Activated CD4-positive, alpha-beta memory T cell treated with anti-CD3 and anti-CD28 coated beads for 36 hours (primary cell): ENCODE measurements at regions not wholly inside any gene's neighbourhood (a gene's known extent, or its start where the extent isn't known, plus 50 kb on each side); places are given as distances from the start of the nearest gene placed in this dataset.

Experiments
- CTCF ChIA-PET: fragments of 350-600 bp; sonication (Branson Sonifier 250); formaldehyde crosslinking; loops from one replicate; lab custom pipeline; 2021; ENCODE audit warnings: antibody characterized with exemption, inconsistent platforms; lab: Charles Lee
- POLR2A ChIA-PET: fragments of 350-600 bp; sonication (Branson Sonifier 250); formaldehyde crosslinking; loops from one replicate; lab custom pipeline; 2021; ENCODE audit warnings: antibody characterized with exemption; lab: Charles Lee
- DNase-seq: peaks from one replicate; pipeline ENCODE4 v3.0.0-alpha.2; 2020
- H3K27ac Mint-ChIP-seq: one replicate; pipeline ENCODE4 v1.8.0; 2021; ENCODE audit warnings: mixed read lengths
- H3K27me3 Mint-ChIP-seq: one replicate; pipeline ENCODE4 v1.8.0; 2021; ENCODE audit warnings: mixed read lengths
- H3K36me3 Mint-ChIP-seq: one replicate; pipeline ENCODE4 v1.8.0; 2021; ENCODE audit warnings: mixed read lengths
- H3K4me1 Mint-ChIP-seq: one replicate; pipeline ENCODE4 v1.8.0; 2021; ENCODE audit warnings: low read depth, mixed read lengths
- H3K4me3 Mint-ChIP-seq: one replicate; pipeline ENCODE4 v1.8.0; 2021; ENCODE audit warnings: mild to moderate bottlenecking, mixed read lengths
- H3K9me3 Mint-ChIP-seq: one replicate; pipeline ENCODE4 v1.8.0; 2021; ENCODE audit warnings: mixed read lengths
- intact Hi-C: fragments of 100-400 bp; cut with micrococcal nuclease; formaldehyde crosslinking; loops from one replicate; pipeline ENCODE4 v1.15.1; 2023

DNA sequence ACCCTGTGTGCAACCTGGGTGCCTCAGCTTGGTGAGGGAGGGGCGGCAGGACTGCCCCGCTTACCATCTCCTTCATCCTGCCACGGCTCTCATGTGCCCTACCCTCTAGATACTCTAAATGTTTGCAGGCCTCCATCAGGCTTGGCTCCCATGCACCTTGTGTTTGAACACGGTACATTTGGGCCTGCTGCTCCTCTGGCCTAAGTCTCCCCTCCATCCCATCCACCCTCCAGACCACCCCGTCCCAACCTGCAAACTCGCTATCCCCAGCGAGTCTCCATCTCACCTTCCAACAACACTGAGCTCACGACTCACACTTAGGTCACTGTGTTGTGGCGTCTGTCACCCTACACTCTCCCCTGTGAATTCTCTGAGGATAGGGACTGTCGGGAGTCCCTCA, 274.2 kb downstream of the TEX29 start:
- Mint-ChIP-seq H3K27me3 (peaks cover 6% of the 10 kb centered on the region), H3K36me3 (no peaks in the 10 kb centered on the region), H3K27ac (no peak overlapping the region), H3K4me3 (no peak overlapping the region), H3K4me1 (no peaks in the 10 kb centered on the region), H3K9me3 (peaks cover 4% of the 10 kb centered on the region)
- ChIA-PET POLR2A (no interaction called here), CTCF (no interaction called here)
- DNase-seq: no peak
- intact Hi-C loops: no loop called here

DNA sequence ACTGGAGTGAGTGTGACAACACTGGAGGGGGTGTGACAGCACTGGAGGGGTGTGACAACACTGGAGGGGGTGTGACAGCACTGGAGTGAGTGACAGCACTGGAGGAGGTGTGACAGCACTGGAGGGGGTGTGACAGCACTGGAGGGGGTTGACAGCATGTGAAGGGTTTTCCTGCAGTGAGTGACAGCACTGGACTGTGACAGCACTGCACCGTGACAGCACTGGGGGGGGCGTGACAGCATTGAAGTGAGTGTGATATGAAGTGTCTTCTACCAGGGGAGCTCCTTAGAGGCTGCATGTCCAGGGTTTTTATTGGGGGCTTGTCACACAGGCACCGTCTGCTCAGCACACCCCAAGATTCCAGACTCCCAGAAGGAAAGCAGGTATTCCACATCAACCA, 274.8 kb downstream of the TEX29 start:
- H3K4me3 Mint-ChIP-seq: no peak overlapping the region
- H3K27me3 Mint-ChIP-seq: peaks cover 7% of the 10 kb centered on the region
- no peak for DNase-seq
- intact Hi-C loops: no loop called here
- H3K9me3 Mint-ChIP-seq: peaks cover 4% of the 10 kb centered on the region
- no peaks in the 10 kb centered on the region for H3K4me1 Mint-ChIP-seq
- POLR2A ChIA-PET: no interaction called here
- H3K27ac Mint-ChIP-seq: no peak overlapping the region
- H3K36me3 Mint-ChIP-seq: no peaks in the 10 kb centered on the region
- CTCF ChIA-PET: no interaction called here

DNA sequence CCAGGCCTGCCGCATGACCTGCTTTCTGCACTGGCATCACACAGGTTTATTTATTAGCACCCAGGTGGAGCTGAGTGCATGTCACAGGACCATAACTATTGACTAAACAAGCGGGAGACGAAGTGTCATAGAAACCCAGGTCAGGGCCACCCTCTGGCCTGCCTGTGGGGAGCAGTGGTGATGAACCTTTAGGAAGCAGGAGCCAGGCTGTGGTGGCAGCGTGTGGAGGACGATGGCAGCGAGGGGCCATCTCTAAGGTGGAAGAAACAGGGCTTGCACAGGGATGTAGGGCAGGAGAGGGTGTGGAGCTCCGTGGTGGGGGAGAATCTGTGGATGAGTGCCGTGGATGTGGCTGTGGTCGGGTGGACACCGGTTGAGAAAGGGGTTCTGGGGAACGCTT, 275.3 kb downstream of the TEX29 start:
- peaks cover 7% of the 10 kb centered on the region for H3K27me3 Mint-ChIP-seq
- peaks cover 4% of the 10 kb centered on the region for H3K9me3 Mint-ChIP-seq
- H3K27ac Mint-ChIP-seq: no peak overlapping the region
- no peak for DNase-seq
- no peaks in the 10 kb centered on the region for H3K4me1 Mint-ChIP-seq
- POLR2A ChIA-PET: no interaction called here
- CTCF ChIA-PET: no interaction called here
- intact Hi-C loops: no loop called here
- no peaks in the 10 kb centered on the region for H3K36me3 Mint-ChIP-seq
- H3K4me3 Mint-ChIP-seq: no peak overlapping the region

DNA sequence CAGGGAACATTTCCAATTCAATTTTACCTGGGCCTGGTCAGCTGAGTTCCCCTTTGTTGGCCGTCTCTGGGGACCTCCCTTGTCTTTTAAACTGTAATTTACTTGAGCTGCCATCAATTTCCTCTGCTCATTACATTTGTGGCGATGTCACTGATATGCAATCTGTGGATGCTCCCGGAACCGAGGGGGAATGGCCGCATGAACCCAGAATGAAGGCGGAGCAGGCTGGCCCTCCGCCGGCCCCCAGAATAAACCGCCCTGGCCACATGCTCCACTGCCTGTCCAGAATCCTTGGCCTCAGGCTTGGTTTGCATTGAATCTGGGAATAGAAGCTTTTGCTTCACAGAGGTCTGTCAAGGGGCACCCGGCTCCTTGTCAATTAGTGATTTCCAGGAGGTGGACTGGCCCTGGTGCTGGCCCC, 276.8 kb downstream of the TEX29 start:
- H3K4me3 Mint-ChIP-seq: no peak overlapping the region
- H3K27ac Mint-ChIP-seq: no peak overlapping the region
- ChIA-PET CTCF (no interaction called here), POLR2A (no interaction called here)
- peaks cover 7% of the 10 kb centered on the region for H3K27me3 Mint-ChIP-seq
- no peaks in the 10 kb centered on the region for H3K4me1 Mint-ChIP-seq
- intact Hi-C loops: no loop called here
- peaks cover 4% of the 10 kb centered on the region for H3K9me3 Mint-ChIP-seq
- no peaks in the 10 kb centered on the region for H3K36me3 Mint-ChIP-seq
- DNase-seq: no peak

DNA sequence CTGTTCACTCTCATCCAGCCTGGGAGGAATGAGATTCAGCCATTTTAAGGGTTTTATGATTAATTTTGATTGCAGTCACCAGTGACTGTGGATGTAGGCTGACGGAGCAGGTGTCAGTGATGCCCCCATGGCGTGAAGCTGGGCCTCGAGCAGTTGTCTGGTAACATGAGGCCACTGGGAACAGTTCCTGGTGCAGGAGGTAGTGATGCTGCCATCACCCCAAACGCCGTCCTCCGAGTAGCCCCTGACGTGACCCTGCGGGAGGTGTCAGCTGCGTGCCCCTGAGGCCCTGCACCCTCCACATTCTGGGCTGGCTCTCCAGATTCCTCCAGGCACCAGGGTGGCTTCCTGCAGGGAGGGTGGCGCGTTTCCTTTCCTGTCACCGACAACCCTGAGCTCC, 277.2 kb downstream of the TEX29 start:
- intact Hi-C loops: no loop called here
- DNase-seq: no peak
- ChIA-PET POLR2A (no interaction called here), CTCF (no interaction called here)
- Mint-ChIP-seq H3K27ac (no peak overlapping the region), H3K27me3 (peaks cover 7% of the 10 kb centered on the region), H3K4me3 (no peak overlapping the region), H3K9me3 (peaks cover 4% of the 10 kb centered on the region), H3K36me3 (no peaks in the 10 kb centered on the region), H3K4me1 (no peaks in the 10 kb centered on the region)

DNA sequence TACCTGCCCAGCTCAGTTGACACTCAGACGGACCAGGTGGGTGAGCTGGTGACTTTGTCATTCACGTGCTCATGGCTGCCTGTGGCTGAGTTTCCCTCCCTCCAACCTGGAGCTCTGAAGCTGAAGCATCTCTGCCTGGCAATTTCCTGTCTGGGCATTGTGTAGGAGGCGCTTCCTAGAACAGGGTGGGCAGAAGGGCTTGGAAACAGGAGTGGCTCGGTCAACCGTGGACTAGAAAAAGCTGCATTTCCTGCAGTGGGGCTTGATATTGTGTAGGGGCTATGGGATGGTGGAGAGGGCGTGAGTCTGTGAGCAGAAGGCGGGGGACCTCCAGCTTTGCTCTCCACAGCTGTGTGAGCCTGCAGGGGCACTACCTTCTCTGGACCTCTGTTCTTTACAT, 278.3 kb downstream of the TEX29 start:
- no peak overlapping the region for H3K27ac Mint-ChIP-seq
- CTCF ChIA-PET: no interaction called here
- peaks cover 7% of the 10 kb centered on the region for H3K27me3 Mint-ChIP-seq

DNA sequence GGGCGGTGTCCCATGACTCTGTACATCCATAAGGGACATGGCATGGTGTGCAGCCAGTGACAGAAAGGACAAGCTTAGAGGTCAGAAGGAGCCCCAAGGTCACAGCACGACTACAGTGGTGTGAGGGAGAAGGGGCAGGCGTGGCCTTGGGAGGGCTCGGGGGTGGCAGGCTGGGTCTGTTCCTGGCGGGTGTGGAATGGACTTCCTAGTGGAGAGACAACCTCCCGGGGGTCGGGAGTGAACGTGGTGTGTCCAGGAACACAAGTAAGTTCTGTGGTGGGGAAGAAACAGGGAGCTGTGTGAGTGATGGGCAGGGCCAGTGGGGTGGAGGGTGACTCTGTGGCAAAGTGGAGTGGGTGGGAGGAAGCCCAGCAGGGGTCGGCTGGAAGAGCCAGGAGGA, 279.3 kb downstream of the TEX29 start:
- ChIA-PET POLR2A (no interaction called here), CTCF (no interaction called here)
- Mint-ChIP-seq H3K4me1 (no peaks in the 10 kb centered on the region), H3K36me3 (no peaks in the 10 kb centered on the region), H3K4me3 (no peak overlapping the region), H3K9me3 (no peaks in the 10 kb centered on the region), H3K27me3 (peaks cover 7% of the 10 kb centered on the region), H3K27ac (no peak overlapping the region)
- DNase-seq: no peak
- intact Hi-C loops: no loop called here

More for the DNA sequence above, 278.3 kb downstream of the TEX29 start:
- Mint-ChIP-seq H3K9me3 (no peaks in the 10 kb centered on the region), H3K4me3 (no peak overlapping the region), H3K36me3 (no peaks in the 10 kb centered on the region), H3K4me1 (no peaks in the 10 kb centered on the region)
- intact Hi-C loops: no loop called here
- no peak for DNase-seq
- POLR2A ChIA-PET: no interaction called here

DNA sequence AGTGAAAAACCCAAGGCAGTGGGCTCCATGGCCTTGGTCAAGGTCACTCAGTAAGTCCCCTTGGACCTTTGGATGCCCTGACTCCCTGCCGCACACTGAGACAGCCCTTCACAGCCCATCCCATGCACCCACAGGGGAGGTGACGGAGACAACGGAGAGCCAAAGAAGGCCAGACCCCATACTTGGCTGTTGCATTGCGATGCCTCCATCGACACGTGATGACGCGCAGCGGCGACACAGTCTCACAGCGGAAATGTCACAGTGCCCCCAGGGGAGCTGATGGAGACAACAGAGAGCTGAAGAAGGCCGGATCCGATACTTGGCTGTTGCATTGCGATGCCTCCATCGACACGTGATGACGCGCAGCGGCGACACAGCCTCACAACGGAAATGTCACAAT, 282.4 kb downstream of the TEX29 start:
- no peak for DNase-seq
- intact Hi-C loops: no loop called here
- Mint-ChIP-seq H3K27me3 (peaks cover 10% of the 10 kb centered on the region), H3K9me3 (no peaks in the 10 kb centered on the region), H3K36me3 (no peaks in the 10 kb centered on the region), H3K4me3 (no peak overlapping the region), H3K27ac (no peak overlapping the region), H3K4me1 (no peaks in the 10 kb centered on the region)
- POLR2A ChIA-PET: no interaction called here
- CTCF ChIA-PET: interaction anchor here (0.9 kb wide), 1 partner anchor 20 kb away, joined by 3 read pairs; no protein-coding TSS in a partner anchor

DNA sequence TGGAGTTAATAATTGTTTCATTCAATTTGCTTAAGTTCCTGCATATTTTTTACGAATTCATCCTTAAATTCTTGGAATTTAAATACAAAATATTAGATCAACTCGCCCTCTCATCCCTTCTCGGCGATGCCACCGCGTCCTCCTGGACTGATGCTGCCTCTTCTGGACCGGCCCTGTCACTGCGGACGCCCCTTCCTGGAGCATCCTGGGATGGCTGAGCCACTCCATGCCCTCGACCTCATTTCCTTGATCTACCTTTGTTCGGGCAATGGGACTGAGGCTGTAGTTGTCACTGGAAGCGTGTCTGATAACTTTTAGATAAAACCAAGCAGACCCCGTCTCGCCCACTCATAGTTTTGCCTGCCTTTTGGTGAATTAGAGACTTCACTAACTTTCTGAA, 283.7 kb downstream of the TEX29 start:
- Mint-ChIP-seq H3K9me3 (no peaks in the 10 kb centered on the region), H3K27me3 (peaks cover 8% of the 10 kb centered on the region), H3K4me1 (no peaks in the 10 kb centered on the region), H3K4me3 (no peak overlapping the region), H3K36me3 (no peaks in the 10 kb centered on the region), H3K27ac (no peak overlapping the region)
- POLR2A ChIA-PET: no interaction called here
- DNase-seq: no peak
- intact Hi-C loops: no loop called here
- CTCF ChIA-PET: no interaction called here

DNA sequence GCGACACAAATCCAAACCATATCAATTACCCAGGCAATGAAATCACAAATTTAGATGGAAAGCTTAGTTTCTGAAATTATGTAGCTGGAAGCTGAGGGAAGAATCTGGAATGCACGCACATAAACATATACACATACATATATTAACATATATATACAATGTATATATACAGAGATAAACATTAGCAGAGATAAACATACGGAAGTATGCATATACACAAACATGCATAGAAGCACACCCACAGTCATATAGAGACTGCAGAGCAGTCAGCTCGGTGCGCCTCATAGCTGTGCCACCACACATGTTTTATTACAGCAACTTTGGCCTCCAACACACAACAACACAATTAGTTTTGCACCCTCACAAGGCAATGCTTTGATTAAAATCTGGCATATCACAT, 288.1 kb downstream of the TEX29 start:
- intact Hi-C loops: no loop called here
- Mint-ChIP-seq H3K9me3 (no peaks in the 10 kb centered on the region), H3K4me1 (no peaks in the 10 kb centered on the region), H3K27ac (no peak overlapping the region), H3K4me3 (no peak overlapping the region), H3K27me3 (peaks cover 4% of the 10 kb centered on the region), H3K36me3 (no peaks in the 10 kb centered on the region)
- POLR2A ChIA-PET: no interaction called here
- no peak for DNase-seq
- CTCF ChIA-PET: no interaction called here

DNA sequence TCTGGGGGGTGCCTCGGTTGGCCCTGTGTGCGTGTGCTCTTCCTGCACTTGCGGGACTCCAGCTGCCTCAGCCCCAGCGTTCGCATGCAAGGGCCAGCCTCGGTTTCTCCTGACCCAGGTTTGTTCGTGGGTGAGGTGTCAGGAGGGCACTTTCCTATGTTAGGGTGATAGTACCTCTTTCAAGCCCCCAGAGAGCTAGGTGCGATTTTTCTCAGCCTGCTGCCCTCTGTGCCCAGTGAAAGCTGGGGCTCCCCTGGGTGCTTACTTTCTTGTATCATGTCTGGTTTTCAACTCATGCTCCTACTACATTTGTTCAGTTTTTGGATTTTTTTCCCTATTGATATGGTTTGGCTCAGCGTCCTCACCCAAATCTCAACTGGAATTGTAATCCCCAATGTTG, 289.2 kb downstream of the TEX29 start:
- peaks cover 4% of the 10 kb centered on the region for H3K27me3 Mint-ChIP-seq
- no peaks in the 10 kb centered on the region for H3K4me1 Mint-ChIP-seq
- no peak overlapping the region for H3K4me3 Mint-ChIP-seq
- no peak overlapping the region for H3K27ac Mint-ChIP-seq
- POLR2A ChIA-PET: no interaction called here
- no peaks in the 10 kb centered on the region for H3K36me3 Mint-ChIP-seq
- no peak for DNase-seq
- CTCF ChIA-PET: no interaction called here
- intact Hi-C loops: no loop called here
- no peaks in the 10 kb centered on the region for H3K9me3 Mint-ChIP-seq

DNA sequence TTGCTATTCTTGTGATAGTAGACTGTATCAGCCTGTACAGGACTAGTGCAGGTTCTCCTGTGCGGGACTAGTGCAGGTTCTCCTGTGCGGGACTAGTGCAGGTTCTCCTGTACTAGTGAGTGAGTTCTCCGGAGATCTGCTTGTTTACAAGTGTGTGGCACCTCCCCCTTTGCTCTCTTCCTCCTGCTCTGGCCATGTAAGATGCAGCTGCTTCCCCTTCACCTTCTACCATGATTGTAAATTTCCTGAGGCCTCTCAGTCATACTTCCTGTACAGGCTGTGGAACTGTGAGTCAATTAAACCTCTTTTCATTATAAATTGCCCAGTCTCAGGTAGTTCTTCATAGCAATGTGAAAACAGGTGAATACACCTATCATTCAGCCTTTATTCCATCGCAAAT, 289.6 kb downstream of the TEX29 start:
- Mint-ChIP-seq H3K4me1 (no peaks in the 10 kb centered on the region), H3K36me3 (no peaks in the 10 kb centered on the region), H3K27me3 (peaks cover 4% of the 10 kb centered on the region), H3K27ac (no peak overlapping the region), H3K4me3 (no peak overlapping the region), H3K9me3 (no peaks in the 10 kb centered on the region)
- no peak for DNase-seq
- POLR2A ChIA-PET: no interaction called here
- CTCF ChIA-PET: no interaction called here
- intact Hi-C loops: no loop called here

DNA sequence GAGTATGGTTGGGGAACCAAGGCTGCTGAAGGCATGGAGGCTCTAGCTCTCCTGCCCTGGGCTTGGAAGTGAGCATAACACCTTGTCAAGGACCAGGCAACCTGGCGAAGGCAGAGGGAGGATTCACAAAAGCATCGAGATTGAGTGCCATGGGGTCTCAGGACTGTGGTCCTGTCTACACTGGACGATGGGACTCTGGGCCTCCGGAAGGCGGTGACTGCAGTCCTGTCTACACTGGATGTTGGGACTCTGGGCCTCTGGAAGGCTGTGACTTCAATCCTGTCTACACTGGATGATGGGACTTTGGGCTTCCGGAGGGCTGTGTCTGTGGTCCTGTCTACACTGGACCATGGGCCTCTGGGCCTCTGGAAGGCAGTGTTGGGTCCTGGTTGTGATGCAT, 290.4 kb downstream of the TEX29 start:
- no peak overlapping the region for H3K27ac Mint-ChIP-seq
- ChIA-PET CTCF (no interaction called here), POLR2A (no interaction called here)
- H3K36me3 Mint-ChIP-seq: no peaks in the 10 kb centered on the region
- intact Hi-C loops: no loop called here
- H3K9me3 Mint-ChIP-seq: no peaks in the 10 kb centered on the region
- H3K27me3 Mint-ChIP-seq: peaks cover 4% of the 10 kb centered on the region
- H3K4me1 Mint-ChIP-seq: no peaks in the 10 kb centered on the region
- no peak for DNase-seq
- H3K4me3 Mint-ChIP-seq: no peak overlapping the region

DNA sequence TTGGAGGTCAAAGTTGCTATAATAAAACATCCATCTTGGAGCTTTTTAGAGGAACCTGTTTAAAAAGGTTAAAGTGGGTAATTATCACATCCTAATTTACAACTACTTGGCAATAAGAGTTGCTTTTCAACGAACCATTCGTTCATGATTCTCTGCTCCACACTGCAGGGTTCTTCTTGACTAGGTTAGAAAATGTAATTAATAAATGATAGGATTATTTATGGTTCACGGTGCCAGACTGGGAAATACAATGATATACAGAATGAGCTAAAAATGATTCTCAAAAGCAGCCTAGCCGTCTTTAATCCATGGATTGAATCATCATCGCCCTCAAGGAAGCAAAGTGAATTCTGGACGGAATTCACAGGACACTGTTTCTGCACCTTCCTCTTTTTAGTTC, 291.2 kb downstream of the TEX29 start:
- peaks cover 4% of the 10 kb centered on the region for H3K27me3 Mint-ChIP-seq
- intact Hi-C loops: no loop called here

More for the DNA sequence above, 291.2 kb downstream of the TEX29 start:
- H3K36me3 Mint-ChIP-seq: no peaks in the 10 kb centered on the region
- DNase-seq: no peak
- H3K4me1 Mint-ChIP-seq: no peaks in the 10 kb centered on the region
- no peak overlapping the region for H3K27ac Mint-ChIP-seq
- no peaks in the 10 kb centered on the region for H3K9me3 Mint-ChIP-seq
- ChIA-PET CTCF (no interaction called here), POLR2A (no interaction called here)
- H3K4me3 Mint-ChIP-seq: no peak overlapping the region
